ENCODE measurements at regions not wholly inside any gene's neighbourhood (a gene's known extent, or its start where the extent isn't known, plus 50 kb on each side); places are given as distances from the start of the nearest gene placed in this dataset.

DNA sequence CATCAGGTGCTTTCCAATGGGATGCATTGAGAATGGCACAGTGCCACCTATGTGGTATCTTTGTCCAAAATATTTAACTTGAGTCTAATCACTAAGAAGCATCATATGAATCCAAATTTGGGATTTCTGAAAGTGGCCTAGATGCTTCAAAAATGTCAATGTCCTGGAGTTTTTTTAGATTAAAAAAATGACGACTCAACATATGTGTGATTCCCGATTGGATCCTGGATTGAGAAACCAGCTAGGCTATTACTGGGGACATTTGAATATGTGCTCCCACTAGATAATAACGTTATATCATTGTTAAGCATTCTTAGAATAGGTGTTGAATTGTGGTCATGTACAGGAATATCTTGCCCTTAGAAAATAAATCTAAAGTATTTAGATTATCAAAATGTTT is 189.2 kb downstream of the TBXT start:
- TF ChIP-seq CTCF (IDR thresholded peaks at IDR 0.05; ENCODE audit: low read depth, low read length) (no peak), EZH2phosphoT487 (IDR thresholded peaks at IDR 0.05; ENCODE audit: low read depth) (no peak)

Data from OCI-LY3 (cell line).